GM12865 (cell line): ENCODE measurements at regions not wholly inside any gene's neighbourhood (a gene's known extent, or its start where the extent isn't known, plus 50 kb on each side); places are given as distances from the start of the nearest gene placed in this dataset.

Source experiments
- DNase-seq: peaks from one replicate; pipeline ENCODE4 v3.0.0; 2010; ENCODE audit warnings: low read depth
- H3K4me3 ChIP-seq: 2 replicates; pipeline ENCODE4 v1.5.1; 2011; ENCODE audit warnings: mild to moderate bottlenecking, low read depth, low read length, control low read depth
- TF ChIP-seq, protein P1 (sequence below): IDR thresholded peaks from 2 replicates; pipeline ENCODE4 v1.5.1; 2011; ENCODE audit warnings: low read length, control low read depth, low read depth, inconsistent platforms; ENCODE audit not compliant: insufficient read depth; ENCODE audit errors: missing control alignments

DNA sequence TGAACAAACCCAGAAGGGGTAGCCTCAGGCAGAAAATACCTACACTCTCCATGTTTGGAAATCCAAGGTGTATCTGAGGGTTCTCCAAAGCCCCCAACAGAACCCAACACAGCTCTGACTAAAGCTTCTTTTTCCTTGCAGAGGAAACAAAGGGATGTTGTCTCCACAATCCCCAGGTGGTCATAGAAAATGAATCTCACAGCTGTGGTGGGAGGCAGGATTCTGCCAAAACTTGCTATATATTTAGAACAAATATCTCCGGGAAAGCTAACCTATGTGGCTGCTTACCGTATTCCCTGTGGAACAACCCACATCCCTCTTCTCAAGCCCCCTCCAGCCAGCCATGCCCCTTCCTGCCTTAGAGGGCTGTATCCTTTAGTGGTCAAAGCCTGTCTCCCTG lies 406.1 kb downstream of the PRDM2 start:
- TF ChIP-seq, protein P1, sequence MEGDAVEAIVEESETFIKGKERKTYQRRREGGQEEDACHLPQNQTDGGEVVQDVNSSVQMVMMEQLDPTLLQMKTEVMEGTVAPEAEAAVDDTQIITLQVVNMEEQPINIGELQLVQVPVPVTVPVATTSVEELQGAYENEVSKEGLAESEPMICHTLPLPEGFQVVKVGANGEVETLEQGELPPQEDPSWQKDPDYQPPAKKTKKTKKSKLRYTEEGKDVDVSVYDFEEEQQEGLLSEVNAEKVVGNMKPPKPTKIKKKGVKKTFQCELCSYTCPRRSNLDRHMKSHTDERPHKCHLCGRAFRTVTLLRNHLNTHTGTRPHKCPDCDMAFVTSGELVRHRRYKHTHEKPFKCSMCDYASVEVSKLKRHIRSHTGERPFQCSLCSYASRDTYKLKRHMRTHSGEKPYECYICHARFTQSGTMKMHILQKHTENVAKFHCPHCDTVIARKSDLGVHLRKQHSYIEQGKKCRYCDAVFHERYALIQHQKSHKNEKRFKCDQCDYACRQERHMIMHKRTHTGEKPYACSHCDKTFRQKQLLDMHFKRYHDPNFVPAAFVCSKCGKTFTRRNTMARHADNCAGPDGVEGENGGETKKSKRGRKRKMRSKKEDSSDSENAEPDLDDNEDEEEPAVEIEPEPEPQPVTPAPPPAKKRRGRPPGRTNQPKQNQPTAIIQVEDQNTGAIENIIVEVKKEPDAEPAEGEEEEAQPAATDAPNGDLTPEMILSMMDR: no peak
- DNase-seq: no peak

GRCh38 chr1:14106679-14107313 lies 406.8 kb downstream of the PRDM2 start:
- TF ChIP-seq, protein P1: no peak
- DNase-seq: no peak
- H3K4me3 ChIP-seq: no peak overlapping the region

More for the DNA sequence above, 406.1 kb downstream of the PRDM2 start:
- no peak overlapping the region for H3K4me3 ChIP-seq

DNA sequence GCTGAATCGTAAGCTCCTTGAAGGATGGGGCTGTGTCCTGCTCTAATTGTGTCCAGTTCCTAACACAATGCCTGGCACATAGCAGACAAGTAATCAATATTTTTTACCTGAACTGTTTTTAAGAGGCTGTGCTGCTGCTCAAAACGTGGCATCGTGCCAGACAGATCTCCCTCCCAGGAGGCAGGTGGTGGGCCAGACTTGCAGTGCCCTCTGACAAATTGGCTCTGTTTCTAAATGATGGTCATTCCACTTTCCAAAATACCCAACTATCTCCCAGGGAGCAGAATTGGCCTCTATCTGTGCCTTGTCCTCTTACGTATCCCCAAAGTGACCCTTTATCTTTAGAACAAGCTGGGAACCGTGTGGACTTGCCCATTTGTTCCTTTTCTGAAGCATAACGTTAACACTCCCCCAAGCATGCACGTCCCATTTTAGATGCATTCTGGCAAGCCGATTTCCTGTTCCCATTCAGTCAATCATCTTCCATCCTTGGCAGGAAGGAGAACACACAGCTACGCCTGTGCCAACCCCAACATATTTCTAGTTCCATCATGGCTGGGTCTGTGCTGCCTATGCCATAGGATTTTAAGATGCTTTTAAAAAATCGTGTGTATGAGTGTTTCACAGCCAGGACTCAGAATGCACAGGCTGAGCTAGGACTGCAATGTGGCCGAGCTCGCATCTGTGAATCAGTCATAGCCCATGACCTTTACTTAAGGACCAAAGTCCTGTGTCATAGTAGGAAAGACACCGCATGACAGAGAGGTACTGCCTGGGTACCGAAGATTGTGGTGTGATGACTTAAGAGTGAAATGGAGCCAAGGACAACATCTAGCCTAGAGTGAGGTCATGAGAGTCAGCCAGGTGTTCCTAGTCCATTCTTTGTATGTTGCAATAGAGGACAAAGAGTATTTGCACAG lies 408.6 kb downstream of the PRDM2 start:
- DNase-seq: no peak
- H3K4me3 ChIP-seq: no peak overlapping the region
- TF ChIP-seq, protein P1: no peak

GRCh38 chr1:14109276-14109635 lies 409.3 kb downstream of the PRDM2 start:
- TF ChIP-seq, protein P1: no peak
- H3K4me3 ChIP-seq: no peak overlapping the region
- DNase-seq: no peak

DNA sequence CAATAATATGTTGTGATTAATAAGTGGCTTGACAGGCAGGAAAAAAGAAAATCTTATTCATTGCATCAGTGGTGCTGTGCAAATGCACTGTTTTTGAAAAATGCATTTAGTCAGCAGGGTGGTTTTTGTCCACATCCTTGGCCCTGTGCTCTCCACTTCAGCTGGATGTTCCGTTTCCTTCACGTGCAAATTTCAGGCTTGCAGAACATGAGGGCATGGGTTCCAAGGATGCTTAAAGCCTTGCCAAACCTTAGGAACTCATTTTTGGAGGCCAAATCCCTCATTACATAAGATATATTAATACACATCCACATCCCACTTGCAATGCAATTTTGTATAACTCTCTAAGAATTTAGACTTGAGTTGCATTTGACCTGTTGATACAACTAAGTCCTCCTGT lies 410.1 kb downstream of the PRDM2 start:
- no peak for DNase-seq
- H3K4me3 ChIP-seq: no peak overlapping the region
- TF ChIP-seq, protein P1: no peak

DNA sequence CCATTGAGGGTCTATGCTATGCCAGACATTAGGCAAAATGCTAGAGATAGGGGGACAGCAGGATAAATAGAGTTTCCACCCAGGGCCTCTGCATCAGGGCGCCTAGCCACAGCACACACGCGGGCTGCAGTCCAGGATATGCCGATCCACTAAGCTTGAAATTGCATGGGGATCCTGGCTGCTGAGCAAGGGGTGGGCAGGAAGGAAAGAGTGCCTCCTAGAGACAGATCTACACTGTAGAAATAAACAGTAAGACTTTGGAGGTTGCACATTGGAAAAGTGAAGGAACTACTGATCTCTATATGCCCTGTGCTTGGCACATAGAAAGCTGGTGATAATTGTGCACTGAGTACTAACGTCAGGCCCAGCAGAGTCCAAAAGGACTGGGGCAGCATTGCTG lies 411.1 kb downstream of the PRDM2 start:
- TF ChIP-seq, protein P1: no peak
- no peak for DNase-seq
- no peak overlapping the region for H3K4me3 ChIP-seq
